ENCODE measurements at regions not wholly inside any gene's neighbourhood (a gene's known extent, or its start where the extent isn't known, plus 50 kb on each side); places are given as distances from the start of the nearest gene placed in this dataset.

- TF ChIP-seq, protein P1, sequence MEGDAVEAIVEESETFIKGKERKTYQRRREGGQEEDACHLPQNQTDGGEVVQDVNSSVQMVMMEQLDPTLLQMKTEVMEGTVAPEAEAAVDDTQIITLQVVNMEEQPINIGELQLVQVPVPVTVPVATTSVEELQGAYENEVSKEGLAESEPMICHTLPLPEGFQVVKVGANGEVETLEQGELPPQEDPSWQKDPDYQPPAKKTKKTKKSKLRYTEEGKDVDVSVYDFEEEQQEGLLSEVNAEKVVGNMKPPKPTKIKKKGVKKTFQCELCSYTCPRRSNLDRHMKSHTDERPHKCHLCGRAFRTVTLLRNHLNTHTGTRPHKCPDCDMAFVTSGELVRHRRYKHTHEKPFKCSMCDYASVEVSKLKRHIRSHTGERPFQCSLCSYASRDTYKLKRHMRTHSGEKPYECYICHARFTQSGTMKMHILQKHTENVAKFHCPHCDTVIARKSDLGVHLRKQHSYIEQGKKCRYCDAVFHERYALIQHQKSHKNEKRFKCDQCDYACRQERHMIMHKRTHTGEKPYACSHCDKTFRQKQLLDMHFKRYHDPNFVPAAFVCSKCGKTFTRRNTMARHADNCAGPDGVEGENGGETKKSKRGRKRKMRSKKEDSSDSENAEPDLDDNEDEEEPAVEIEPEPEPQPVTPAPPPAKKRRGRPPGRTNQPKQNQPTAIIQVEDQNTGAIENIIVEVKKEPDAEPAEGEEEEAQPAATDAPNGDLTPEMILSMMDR (IDR thresholded peaks at IDR 0.05): no peak
- no peak for TF ChIP-seq POLR2A (IDR thresholded peaks at IDR 0.05)
Observed at GRCh38 chr15:91541286-91541685, 312.2 kb upstream of the SLCO3A1 start.
